ENCODE measurements at regions not wholly inside any gene's neighbourhood (a gene's known extent, or its start where the extent isn't known, plus 50 kb on each side); places are given as distances from the start of the nearest gene placed in this dataset.

GRCh38 chr4:57243076-57243475 is 132.9 kb upstream of the IGFBP7 start:
- no peak overlapping the region for H3K9ac ChIP-seq (ENCODE audit: low read length)
- H3K27me3 ChIP-seq (ENCODE audit: insufficient read depth, low read length): no peaks in the 10 kb centered on the region
- H3K4me2 ChIP-seq (ENCODE audit: low read length): no peak overlapping the region
- no peaks in the 10 kb centered on the region for H3K36me3 ChIP-seq (ENCODE audit: insufficient read depth, low read length)
- H2AFZ ChIP-seq (ENCODE audit: low read length): no peak overlapping the region
- H3F3A ChIP-seq (ENCODE audit: insufficient read depth, low read length): no peaks in the 10 kb centered on the region
- no peaks in the 10 kb centered on the region for H4K20me1 ChIP-seq (ENCODE audit: insufficient read depth, low read length)
- H3K79me2 ChIP-seq (ENCODE audit: insufficient read depth, low read length): no peaks in the 10 kb centered on the region
- H3K4me3 ChIP-seq (ENCODE audit: low read depth, low read length, poor library complexity, severe bottlenecking): no peak overlapping the region
- no peaks in the 10 kb centered on the region for H3K9me2 ChIP-seq (ENCODE audit: low read depth, low read length)
- H3K9me3 ChIP-seq (ENCODE audit: low read length): no peaks in the 10 kb centered on the region
- TF ChIP-seq CTCF (IDR thresholded peaks at IDR 0.05; ENCODE audit: low read length): no peak
- TF ChIP-seq EZH2 (IDR thresholded peaks at IDR 0.05; ENCODE audit: borderline replicate concordance, low read length): no peak
- no peak overlapping the region for H3K27ac ChIP-seq (ENCODE audit: low read depth, low read length, poor library complexity, severe bottlenecking)
- H3K4me1 ChIP-seq (ENCODE audit: insufficient read depth, low read length, severe bottlenecking): no peaks in the 10 kb centered on the region

GRCh38 chr4:57234252-57234775 is 124.1 kb upstream of the IGFBP7 start:
- Histone ChIP-seq H3K9ac (ENCODE audit: low read length) (no peak overlapping the region), H3K27ac (ENCODE audit: low read depth, low read length, poor library complexity, severe bottlenecking) (no peak overlapping the region), H3K9me3 (ENCODE audit: low read length) (no peaks in the 10 kb centered on the region), H3K4me3 (ENCODE audit: low read depth, low read length, poor library complexity, severe bottlenecking) (no peak overlapping the region), H3F3A (ENCODE audit: insufficient read depth, low read length) (no peaks in the 10 kb centered on the region), H3K79me2 (ENCODE audit: insufficient read depth, low read length) (no peaks in the 10 kb centered on the region), H3K9me2 (ENCODE audit: low read depth, low read length) (no peaks in the 10 kb centered on the region), H3K4me1 (ENCODE audit: insufficient read depth, low read length, severe bottlenecking) (no peaks in the 10 kb centered on the region), H2AFZ (ENCODE audit: low read length) (no peak overlapping the region), H3K36me3 (ENCODE audit: insufficient read depth, low read length) (no peaks in the 10 kb centered on the region), H3K27me3 (ENCODE audit: insufficient read depth, low read length) (no peaks in the 10 kb centered on the region), H3K4me2 (ENCODE audit: low read length) (no peak overlapping the region), H4K20me1 (ENCODE audit: insufficient read depth, low read length) (no peaks in the 10 kb centered on the region)
- no peak for TF ChIP-seq EZH2 (IDR thresholded peaks at IDR 0.05; ENCODE audit: borderline replicate concordance, low read length)
- TF ChIP-seq CTCF (IDR thresholded peaks at IDR 0.05; ENCODE audit: low read length): no peak

- Histone ChIP-seq H3K27me3 (ENCODE audit: insufficient read depth, low read length) (no peaks in the 10 kb centered on the region), H3K9me2 (ENCODE audit: low read depth, low read length) (no peaks in the 10 kb centered on the region), H3K79me2 (ENCODE audit: insufficient read depth, low read length) (no peaks in the 10 kb centered on the region), H4K20me1 (ENCODE audit: insufficient read depth, low read length) (no peaks in the 10 kb centered on the region), H3K9me3 (ENCODE audit: low read length) (no peaks in the 10 kb centered on the region), H3K27ac (ENCODE audit: low read depth, low read length, poor library complexity, severe bottlenecking) (no peak overlapping the region), H3K36me3 (ENCODE audit: insufficient read depth, low read length) (no peaks in the 10 kb centered on the region), H2AFZ (ENCODE audit: low read length) (no peak overlapping the region), H3K4me1 (ENCODE audit: insufficient read depth, low read length, severe bottlenecking) (no peaks in the 10 kb centered on the region), H3F3A (ENCODE audit: insufficient read depth, low read length) (no peaks in the 10 kb centered on the region), H3K9ac (ENCODE audit: low read length) (no peak overlapping the region), H3K4me2 (ENCODE audit: low read length) (no peak overlapping the region), H3K4me3 (ENCODE audit: low read depth, low read length, poor library complexity, severe bottlenecking) (no peak overlapping the region)
- no peak for TF ChIP-seq CTCF (IDR thresholded peaks at IDR 0.05; ENCODE audit: low read length)
- no peak for TF ChIP-seq EZH2 (IDR thresholded peaks at IDR 0.05; ENCODE audit: borderline replicate concordance, low read length)
These were observed 123.2 kb upstream of the IGFBP7 start for GRCh38 chr4:57233386-57233785.

Data from OCI-LY1 (cell line).